Natural killer cell (primary cell): ENCODE measurements at regions not wholly inside any gene's neighbourhood (a gene's known extent, or its start where the extent isn't known, plus 50 kb on each side); places are given as distances from the start of the nearest gene placed in this dataset.

Source experiments
- ATAC-seq, 3 donors: fragments of 150-1000 bp in 2 of 3; fragments of 200-7000 bp in 1 of 3; cut with Tn5 transposase; 1 replicate in 1 of 3; 2 replicates in 2 of 3; pipeline ENCODE4 v1.10.0; 2021; ENCODE audit warnings: mild to moderate bottlenecking in 2 of 3, moderate library complexity in 2 of 3
- DNase-seq, 2 donors: peaks; one replicate each; pipeline versions ENCODE4 v3.0.0 to v3.0.0-alpha.2; 2013 to 2021; ENCODE audit warnings: mixed read lengths in 1 of 2
- H3K27ac ChIP-seq: one replicate; pipeline ENCODE4 v1.5.1; 2013; ENCODE audit warnings: mild to moderate bottlenecking, low read length
- H3K27me3 ChIP-seq: one replicate; pipeline ENCODE4 v1.6.1; 2013; ENCODE audit warnings: low read length; ENCODE audit not compliant: control insufficient read depth, insufficient read depth
- H3K36me3 ChIP-seq: one replicate; pipeline ENCODE4 v1.6.1; 2013; ENCODE audit warnings: low read length; ENCODE audit not compliant: control insufficient read depth, insufficient read depth
- H3K4me1 ChIP-seq: one replicate; pipeline ENCODE4 v1.6.1; 2013; ENCODE audit warnings: low read length; ENCODE audit not compliant: control insufficient read depth, insufficient read depth
- H3K4me3 ChIP-seq: one replicate; pipeline ENCODE4 v1.5.1; 2013; ENCODE audit warnings: low read length
- H3K9me3 ChIP-seq: one replicate; pipeline ENCODE4 v1.6.1; 2013; ENCODE audit warnings: low read length; ENCODE audit not compliant: control insufficient read depth, insufficient read depth
- H3K27ac Mint-ChIP-seq, 2 donors: one replicate each; pipeline ENCODE4 v1.8.0; 2022; ENCODE audit warnings: mild to moderate bottlenecking in 2 of 2, mixed read lengths in 2 of 2, moderate library complexity in 1 of 2
- H3K27me3 Mint-ChIP-seq, 2 donors: one replicate each; pipeline ENCODE4 v1.8.0; 2022; ENCODE audit warnings: low read depth in 2 of 2, mixed read lengths in 2 of 2
- H3K36me3 Mint-ChIP-seq: one replicate; pipeline ENCODE4 v1.8.0; 2022; ENCODE audit warnings: mixed read lengths
- H3K4me1 Mint-ChIP-seq, 2 donors: one replicate each; pipeline ENCODE4 v1.8.0; 2022; ENCODE audit warnings: mixed read lengths in 2 of 2
- H3K4me3 Mint-ChIP-seq: one replicate; pipeline ENCODE4 v1.8.0; 2022; ENCODE audit warnings: mild to moderate bottlenecking, moderate library complexity, mixed read lengths
- H3K9me3 Mint-ChIP-seq, 2 donors: one replicate each; pipeline ENCODE4 v1.8.0; 2022; ENCODE audit warnings: mixed read lengths in 2 of 2
- WGBS: methylation state at CpG from one replicate; pipeline ENCODE4 v1.1.7; 2013; ENCODE audit warnings: missing lambda C conversion rate; ENCODE audit not compliant: insufficient coverage; 5-methylcytosine and 5-hydroxymethylcytosine counted together
- intact Hi-C: fragments of 100-400 bp; cut with micrococcal nuclease; formaldehyde crosslinking; loops from one replicate; pipeline ENCODE4 v1.14.2; 2022
- TF ChIP-seq, protein P1 (sequence below): fragments of 200-600 bp; IDR thresholded peaks from one replicate; pipeline ENCODE4 v1.8.0; 2022; ENCODE audit warnings: antibody characterized with exemption

DNA sequence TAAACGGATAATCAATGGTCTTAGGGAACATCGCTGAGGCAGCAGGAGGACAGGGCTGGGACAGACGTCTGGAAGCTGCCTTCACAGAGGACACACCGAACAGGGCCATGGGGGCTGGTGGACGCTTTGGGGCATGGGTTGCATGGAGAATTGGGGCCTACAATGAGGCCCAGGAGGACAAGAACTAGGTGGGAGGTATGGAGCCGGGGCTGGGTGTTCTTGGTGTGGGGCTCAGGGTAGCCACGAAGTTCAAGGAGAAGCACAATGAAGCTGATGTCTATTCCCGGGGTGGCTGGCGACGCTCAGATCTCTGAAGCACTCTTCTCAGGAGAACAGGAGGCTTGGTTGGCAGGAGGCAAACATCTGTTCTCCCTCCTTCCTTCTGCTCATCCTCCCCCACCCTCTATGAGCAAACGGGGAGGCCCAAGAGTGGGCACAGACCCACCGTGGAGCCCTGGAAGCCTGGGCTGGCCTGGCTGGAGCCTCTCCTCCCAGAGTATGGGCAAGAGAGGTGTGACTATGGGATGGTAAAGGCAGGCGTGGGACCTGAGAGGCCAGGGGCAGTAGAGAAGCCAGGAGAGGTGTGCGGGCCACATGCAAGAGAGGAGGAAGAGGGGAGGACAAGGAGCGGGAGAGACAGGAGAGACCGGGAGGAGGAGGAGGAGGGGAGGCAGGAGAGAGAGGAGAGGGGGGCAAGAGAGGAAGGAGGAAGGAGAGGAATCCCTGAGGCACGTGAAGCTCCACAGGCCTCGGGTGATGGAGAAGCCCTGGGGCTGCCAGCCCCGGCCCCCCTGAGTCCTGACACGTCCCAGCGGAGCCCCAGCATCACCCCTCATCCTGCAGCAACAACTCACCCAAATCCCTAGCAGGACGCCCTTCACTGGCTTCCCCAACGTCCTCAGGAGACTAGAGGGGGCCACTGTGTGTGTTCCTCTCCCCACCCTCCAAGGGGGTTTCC is 159.1 kb downstream of the OLFM1 start:
- Mint-ChIP-seq H3K36me3 (no peaks in the 10 kb centered on the region), H3K4me1 (no peaks in the 10 kb centered on the region), H3K27me3 (peaks cover 7 to 9% of the 10 kb centered on the region in 2 donors), H3K9me3 (no peaks in the 10 kb centered on the region), H3K4me3 (no peak overlapping the region), H3K27ac (no peak overlapping the region)
- DNase-seq (no peak), ATAC-seq (no peak)
- Histone ChIP-seq H3K27ac (no peak overlapping the region), H3K27me3 (no peaks in the 10 kb centered on the region), H3K4me3 (no peak overlapping the region), H3K9me3 (no peaks in the 10 kb centered on the region), H3K36me3 (no peaks in the 10 kb centered on the region), H3K4me1 (no peaks in the 10 kb centered on the region)
- 72% methylated on average over 22 of the region's 23 CpGs for WGBS
- intact Hi-C loops: no loop called here
- TF ChIP-seq, protein P1, sequence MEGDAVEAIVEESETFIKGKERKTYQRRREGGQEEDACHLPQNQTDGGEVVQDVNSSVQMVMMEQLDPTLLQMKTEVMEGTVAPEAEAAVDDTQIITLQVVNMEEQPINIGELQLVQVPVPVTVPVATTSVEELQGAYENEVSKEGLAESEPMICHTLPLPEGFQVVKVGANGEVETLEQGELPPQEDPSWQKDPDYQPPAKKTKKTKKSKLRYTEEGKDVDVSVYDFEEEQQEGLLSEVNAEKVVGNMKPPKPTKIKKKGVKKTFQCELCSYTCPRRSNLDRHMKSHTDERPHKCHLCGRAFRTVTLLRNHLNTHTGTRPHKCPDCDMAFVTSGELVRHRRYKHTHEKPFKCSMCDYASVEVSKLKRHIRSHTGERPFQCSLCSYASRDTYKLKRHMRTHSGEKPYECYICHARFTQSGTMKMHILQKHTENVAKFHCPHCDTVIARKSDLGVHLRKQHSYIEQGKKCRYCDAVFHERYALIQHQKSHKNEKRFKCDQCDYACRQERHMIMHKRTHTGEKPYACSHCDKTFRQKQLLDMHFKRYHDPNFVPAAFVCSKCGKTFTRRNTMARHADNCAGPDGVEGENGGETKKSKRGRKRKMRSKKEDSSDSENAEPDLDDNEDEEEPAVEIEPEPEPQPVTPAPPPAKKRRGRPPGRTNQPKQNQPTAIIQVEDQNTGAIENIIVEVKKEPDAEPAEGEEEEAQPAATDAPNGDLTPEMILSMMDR: no peak

DNA sequence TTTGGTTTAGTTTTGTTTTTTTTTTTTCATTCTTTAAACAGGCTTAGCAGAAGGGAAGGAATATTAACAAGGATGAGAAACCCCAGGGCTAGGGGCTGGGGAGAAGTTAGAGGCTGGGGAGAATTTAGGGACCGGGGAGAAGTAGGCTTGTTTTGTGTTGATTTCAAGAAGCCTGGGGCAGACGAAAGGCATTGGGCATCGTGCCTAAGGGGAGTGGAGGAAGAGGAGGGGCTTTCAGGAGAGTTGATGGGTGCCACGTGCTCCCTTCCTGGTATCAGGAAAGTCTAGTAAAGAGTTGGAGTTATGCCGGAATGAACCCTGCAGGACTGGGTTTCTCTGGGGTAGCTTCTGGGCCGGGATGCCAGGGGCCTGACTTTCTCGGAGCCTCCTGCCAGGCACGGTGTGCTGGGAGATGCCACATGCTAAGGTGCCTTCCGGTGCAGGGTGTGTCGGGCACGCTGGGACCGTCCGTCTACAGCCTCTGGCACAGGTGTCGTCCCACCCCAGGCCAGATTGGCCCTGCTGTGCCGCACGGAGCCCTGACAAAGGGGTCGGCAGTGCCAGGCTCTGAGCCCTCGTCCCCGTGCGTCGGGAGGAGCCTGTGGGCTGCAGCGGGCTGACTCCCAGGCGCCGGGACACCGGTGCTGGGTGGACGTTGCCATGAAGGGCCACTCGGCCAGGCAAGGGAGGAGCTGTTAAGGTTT is 159.9 kb downstream of the OLFM1 start:
- Mint-ChIP-seq H3K4me3 (no peak overlapping the region), H3K27ac (no peak overlapping the region), H3K9me3 (no peaks in the 10 kb centered on the region), H3K4me1 (no peaks in the 10 kb centered on the region), H3K36me3 (no peaks in the 10 kb centered on the region), H3K27me3 (peaks cover 5 to 9% of the 10 kb centered on the region in 2 donors)
- Histone ChIP-seq H3K4me1 (no peaks in the 10 kb centered on the region), H3K9me3 (no peaks in the 10 kb centered on the region), H3K27ac (no peak overlapping the region), H3K27me3 (no peaks in the 10 kb centered on the region), H3K4me3 (no peak overlapping the region), H3K36me3 (no peaks in the 10 kb centered on the region)
- no peak for DNase-seq
- WGBS: 81% methylated on average over 27 of the region's 27 CpGs
- TF ChIP-seq, protein P1: no peak
- ATAC-seq: no peak
- intact Hi-C loops: no loop called here

DNA sequence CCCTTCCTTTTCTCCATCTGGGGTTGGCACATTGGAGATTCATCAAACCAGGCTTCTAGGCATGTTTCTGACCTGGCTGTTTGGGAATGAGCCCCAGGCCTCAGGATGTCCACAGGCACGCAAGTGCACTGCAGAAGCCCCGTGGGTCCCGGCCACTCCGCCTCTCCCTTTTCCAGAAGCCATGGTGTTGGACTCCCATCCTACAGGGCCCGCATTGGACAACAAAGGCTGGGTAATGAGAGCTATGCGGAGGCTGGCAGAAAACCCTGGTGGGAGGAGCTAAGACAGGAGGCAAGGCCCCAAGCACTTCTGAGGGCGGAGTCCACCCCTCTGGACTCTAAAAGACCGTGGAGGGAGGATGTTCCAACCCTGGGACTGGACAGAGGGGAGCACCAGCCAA is 160.6 kb downstream of the OLFM1 start:
- TF ChIP-seq, protein P1: no peak
- Histone ChIP-seq H3K27ac (no peak overlapping the region), H3K4me3 (no peak overlapping the region), H3K36me3 (no peaks in the 10 kb centered on the region), H3K9me3 (no peaks in the 10 kb centered on the region), H3K4me1 (no peaks in the 10 kb centered on the region), H3K27me3 (no peaks in the 10 kb centered on the region)
- ATAC-seq (no peak), DNase-seq (no peak)
- 83% methylated on average over 8 of the region's 8 CpGs for WGBS
- Mint-ChIP-seq H3K4me1 (no peaks in the 10 kb centered on the region), H3K27ac (no peak overlapping the region), H3K9me3 (no peaks in the 10 kb centered on the region), H3K27me3 (peaks cover 7 to 9% of the 10 kb centered on the region in 2 donors), H3K36me3 (no peaks in the 10 kb centered on the region), H3K4me3 (no peak overlapping the region)
- intact Hi-C loops: no loop called here
